Lower leg skin (tissue), 3 donors: ENCODE measurements at regions not wholly inside any gene's neighbourhood (a gene's known extent, or its start where the extent isn't known, plus 50 kb on each side); places are given as distances from the start of the nearest gene placed in this dataset.

Experiments used
- CTCF ChIP-seq, 3 donors: fragments of 450-650 bp; IDR thresholded peaks; one replicate each; pipeline ENCODE4 v1.5.1; 2016; ENCODE audit warnings: antibody characterized with exemption in 3 of 3, mild to moderate bottlenecking in 3 of 3, moderate library complexity in 2 of 3
- POLR2A ChIP-seq, 2 donors: fragments of 450-650 bp; IDR thresholded peaks; one replicate each; pipeline ENCODE4 v1.6.1; 2016 to 2017; ENCODE audit warnings: antibody characterized with exemption in 2 of 2, mild to moderate bottlenecking in 1 of 2, moderate library complexity in 1 of 2

GRCh38 chr12:86623267-86623666 lies 367.1 kb upstream of the MGAT4C start:
- TF ChIP-seq CTCF (IDR thresholded peaks at IDR 0.05) (no peak), POLR2A (IDR thresholded peaks at IDR 0.05) (no peak)
